ENCODE measurements at regions not wholly inside any gene's neighbourhood (a gene's known extent, or its start where the extent isn't known, plus 50 kb on each side); places are given as distances from the start of the nearest gene placed in this dataset.

- no peak for TF ChIP-seq CTCF (IDR thresholded peaks at IDR 0.05)
- no peak for TF ChIP-seq POLR2AphosphoS5 (IDR thresholded peaks at IDR 0.05)
These were observed 211.7 kb upstream of the KLF6 start for GRCh38 chr10:3996697-3997096.

Data from sigmoid colon (tissue), 4 donors.